HG02571 (cell line): ENCODE measurements at regions not wholly inside any gene's neighbourhood (a gene's known extent, or its start where the extent isn't known, plus 50 kb on each side); places are given as distances from the start of the nearest gene placed in this dataset.
"Not testable (repeated sequence)": the region's sequence is repeated elsewhere in the genome, so short reads cannot be mapped to it uniquely, and the experiment has no call there.

Source experiments
- ATAC-seq: cut with Tn5 transposase; IDR thresholded peaks from one replicate; pipeline ENCODE4 v1.9.1; 2021; ENCODE audit warnings: mild to moderate bottlenecking, moderate library complexity; ENCODE audit not compliant: unreplicated experiment

GRCh38 chr1:238484121-238484520 lies 593.4 kb upstream of the ZP4 start:
- no peak for ATAC-seq

- ATAC-seq: no peak
These were observed 586.1 kb upstream of the ZP4 start for GRCh38 chr1:238476841-238477240.

- ATAC-seq: no peak
These were observed 585.0 kb upstream of the ZP4 start for GRCh38 chr1:238475712-238476111.

GRCh38 chr1:238474263-238474662 lies 583.5 kb upstream of the ZP4 start:
- ATAC-seq: no peak

GRCh38 chr1:238469146-238469631 lies 578.5 kb upstream of the ZP4 start:
- ATAC-seq: no peak

- no peak for ATAC-seq
These were observed 577.3 kb upstream of the ZP4 start for GRCh38 chr1:238468068-238468467.

GRCh38 chr1:238466459-238466858 lies 575.7 kb upstream of the ZP4 start:
- no peak for ATAC-seq

- no peak for ATAC-seq
These were observed 574.7 kb upstream of the ZP4 start for GRCh38 chr1:238465449-238465848.

- no peak for ATAC-seq
These were observed 568.2 kb upstream of the ZP4 start for GRCh38 chr1:238458899-238459298.

GRCh38 chr1:238457610-238458009 lies 566.9 kb upstream of the ZP4 start:
- no peak for ATAC-seq

GRCh38 chr1:238451781-238452310 lies 561.1 kb upstream of the ZP4 start:
- ATAC-seq: no peak

- no peak for ATAC-seq
These were observed 560.3 kb upstream of the ZP4 start for GRCh38 chr1:238450976-238451375.

GRCh38 chr1:238443687-238444086 lies 553.0 kb upstream of the ZP4 start:
- ATAC-seq: no peak

- no peak for ATAC-seq
These were observed 548.8 kb upstream of the ZP4 start for GRCh38 chr1:238439511-238439910.

- ATAC-seq: no peak
These were observed 547.9 kb upstream of the ZP4 start for GRCh38 chr1:238438311-238439270.

- ATAC-seq: not testable (repeated sequence)
These were observed 539.0 kb upstream of the ZP4 start for GRCh38 chr1:238429703-238430102.

- no peak for ATAC-seq
These were observed 528.5 kb upstream of the ZP4 start for GRCh38 chr1:238419209-238419608.

GRCh38 chr1:238409932-238410331 lies 519.2 kb upstream of the ZP4 start:
- no peak for ATAC-seq

- no peak for ATAC-seq
These were observed 518.6 kb upstream of the ZP4 start for GRCh38 chr1:238409191-238409850.

GRCh38 chr1:238408737-238409136 lies 518.0 kb upstream of the ZP4 start:
- ATAC-seq: no peak

- no peak for ATAC-seq
These were observed 515.6 kb upstream of the ZP4 start for GRCh38 chr1:238406098-238406860.
